ENCODE measurements at regions not wholly inside any gene's neighbourhood (a gene's known extent, or its start where the extent isn't known, plus 50 kb on each side); places are given as distances from the start of the nearest gene placed in this dataset.

- TF ChIP-seq, protein P1, sequence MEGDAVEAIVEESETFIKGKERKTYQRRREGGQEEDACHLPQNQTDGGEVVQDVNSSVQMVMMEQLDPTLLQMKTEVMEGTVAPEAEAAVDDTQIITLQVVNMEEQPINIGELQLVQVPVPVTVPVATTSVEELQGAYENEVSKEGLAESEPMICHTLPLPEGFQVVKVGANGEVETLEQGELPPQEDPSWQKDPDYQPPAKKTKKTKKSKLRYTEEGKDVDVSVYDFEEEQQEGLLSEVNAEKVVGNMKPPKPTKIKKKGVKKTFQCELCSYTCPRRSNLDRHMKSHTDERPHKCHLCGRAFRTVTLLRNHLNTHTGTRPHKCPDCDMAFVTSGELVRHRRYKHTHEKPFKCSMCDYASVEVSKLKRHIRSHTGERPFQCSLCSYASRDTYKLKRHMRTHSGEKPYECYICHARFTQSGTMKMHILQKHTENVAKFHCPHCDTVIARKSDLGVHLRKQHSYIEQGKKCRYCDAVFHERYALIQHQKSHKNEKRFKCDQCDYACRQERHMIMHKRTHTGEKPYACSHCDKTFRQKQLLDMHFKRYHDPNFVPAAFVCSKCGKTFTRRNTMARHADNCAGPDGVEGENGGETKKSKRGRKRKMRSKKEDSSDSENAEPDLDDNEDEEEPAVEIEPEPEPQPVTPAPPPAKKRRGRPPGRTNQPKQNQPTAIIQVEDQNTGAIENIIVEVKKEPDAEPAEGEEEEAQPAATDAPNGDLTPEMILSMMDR (conservative IDR thresholded peaks at IDR 0.05; ENCODE audit: low read depth in 2 of 2), result no peak
- TF ChIP-seq STAT1 (IDR thresholded peaks at IDR 0.05; ENCODE audit: unreplicated experiment) (no peak), CREB1 (CRISPR knock-in tag; IDR thresholded peaks at IDR 0.05; ENCODE audit: low read depth) (no peak), ZNF331 (CRISPR knock-in tag; IDR thresholded peaks at IDR 0.05; ENCODE audit: low read depth) (no peak), JUNB (IDR thresholded peaks at IDR 0.05; ENCODE audit: unreplicated experiment) (no peak), EZH2 (IDR thresholded peaks at IDR 0.05; ENCODE audit: low read depth, unreplicated experiment) (no peak)
- TF ChIP-seq, protein P2, sequence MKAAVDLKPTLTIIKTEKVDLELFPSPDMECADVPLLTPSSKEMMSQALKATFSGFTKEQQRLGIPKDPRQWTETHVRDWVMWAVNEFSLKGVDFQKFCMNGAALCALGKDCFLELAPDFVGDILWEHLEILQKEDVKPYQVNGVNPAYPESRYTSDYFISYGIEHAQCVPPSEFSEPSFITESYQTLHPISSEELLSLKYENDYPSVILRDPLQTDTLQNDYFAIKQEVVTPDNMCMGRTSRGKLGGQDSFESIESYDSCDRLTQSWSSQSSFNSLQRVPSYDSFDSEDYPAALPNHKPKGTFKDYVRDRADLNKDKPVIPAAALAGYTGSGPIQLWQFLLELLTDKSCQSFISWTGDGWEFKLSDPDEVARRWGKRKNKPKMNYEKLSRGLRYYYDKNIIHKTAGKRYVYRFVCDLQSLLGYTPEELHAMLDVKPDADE (IDR thresholded peaks at IDR 0.05), result no peak
These were observed 315.0 kb downstream of the PLA2G4A start (continued) for GRCh38 chr1:187143783-187144182.

DNA sequence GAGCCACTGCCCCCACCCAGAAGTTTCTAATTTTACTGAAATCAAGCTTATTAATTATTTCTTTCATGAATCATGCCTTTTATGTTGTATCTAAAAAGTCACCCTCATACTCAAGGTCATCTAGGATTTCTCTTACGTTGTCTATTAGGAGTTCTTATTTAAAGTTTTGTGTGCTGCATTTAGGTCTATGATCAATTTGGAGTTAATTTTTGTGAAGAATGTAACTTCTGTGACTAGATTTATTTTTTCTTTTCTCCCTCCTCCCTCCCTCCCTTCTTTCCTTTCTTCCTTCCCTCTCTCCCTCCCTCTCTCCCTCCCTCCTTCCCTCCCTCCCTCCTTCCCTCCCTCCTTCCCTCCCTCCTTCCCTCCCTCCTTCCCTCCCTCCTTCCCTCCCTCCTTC is 317.6 kb downstream of the PLA2G4A start:
- Histone ChIP-seq H4K20me1 (replicated peaks; ENCODE audit: insufficient read depth) (no peaks in the 10 kb centered on the region), H3K27me3 (ENCODE audit: insufficient read depth) (no peaks in the 10 kb centered on the region), H3K4me3 (no peak overlapping the region), H3K9me2 (ENCODE audit: insufficient read depth) (no peaks in the 10 kb centered on the region), H3F3A (replicated peaks; ENCODE audit: low read depth) (no peaks in the 10 kb centered on the region), H3K36me3 (ENCODE audit: insufficient read depth) (no peaks in the 10 kb centered on the region), H3K79me2 (replicated peaks; ENCODE audit: insufficient read depth) (no peaks in the 10 kb centered on the region), H2AFZ (no peak overlapping the region), H3K4me2 (no peak overlapping the region), H3K27ac (ENCODE audit: low read depth) (no peak overlapping the region), H3K4me1 (ENCODE audit: insufficient read depth) (no peaks in the 10 kb centered on the region)
- ATAC-seq, result no peak
- peaks cover 4% of the 10 kb centered on the region for H3K9me3 Mint-ChIP-seq
- H3K4me3 Mint-ChIP-seq, result no peak overlapping the region
- H3K27me3 Mint-ChIP-seq (ENCODE audit: insufficient read depth, low read depth, poor library complexity), result peaks cover 3% of the 10 kb centered on the region
- TF ChIP-seq, protein P3, sequence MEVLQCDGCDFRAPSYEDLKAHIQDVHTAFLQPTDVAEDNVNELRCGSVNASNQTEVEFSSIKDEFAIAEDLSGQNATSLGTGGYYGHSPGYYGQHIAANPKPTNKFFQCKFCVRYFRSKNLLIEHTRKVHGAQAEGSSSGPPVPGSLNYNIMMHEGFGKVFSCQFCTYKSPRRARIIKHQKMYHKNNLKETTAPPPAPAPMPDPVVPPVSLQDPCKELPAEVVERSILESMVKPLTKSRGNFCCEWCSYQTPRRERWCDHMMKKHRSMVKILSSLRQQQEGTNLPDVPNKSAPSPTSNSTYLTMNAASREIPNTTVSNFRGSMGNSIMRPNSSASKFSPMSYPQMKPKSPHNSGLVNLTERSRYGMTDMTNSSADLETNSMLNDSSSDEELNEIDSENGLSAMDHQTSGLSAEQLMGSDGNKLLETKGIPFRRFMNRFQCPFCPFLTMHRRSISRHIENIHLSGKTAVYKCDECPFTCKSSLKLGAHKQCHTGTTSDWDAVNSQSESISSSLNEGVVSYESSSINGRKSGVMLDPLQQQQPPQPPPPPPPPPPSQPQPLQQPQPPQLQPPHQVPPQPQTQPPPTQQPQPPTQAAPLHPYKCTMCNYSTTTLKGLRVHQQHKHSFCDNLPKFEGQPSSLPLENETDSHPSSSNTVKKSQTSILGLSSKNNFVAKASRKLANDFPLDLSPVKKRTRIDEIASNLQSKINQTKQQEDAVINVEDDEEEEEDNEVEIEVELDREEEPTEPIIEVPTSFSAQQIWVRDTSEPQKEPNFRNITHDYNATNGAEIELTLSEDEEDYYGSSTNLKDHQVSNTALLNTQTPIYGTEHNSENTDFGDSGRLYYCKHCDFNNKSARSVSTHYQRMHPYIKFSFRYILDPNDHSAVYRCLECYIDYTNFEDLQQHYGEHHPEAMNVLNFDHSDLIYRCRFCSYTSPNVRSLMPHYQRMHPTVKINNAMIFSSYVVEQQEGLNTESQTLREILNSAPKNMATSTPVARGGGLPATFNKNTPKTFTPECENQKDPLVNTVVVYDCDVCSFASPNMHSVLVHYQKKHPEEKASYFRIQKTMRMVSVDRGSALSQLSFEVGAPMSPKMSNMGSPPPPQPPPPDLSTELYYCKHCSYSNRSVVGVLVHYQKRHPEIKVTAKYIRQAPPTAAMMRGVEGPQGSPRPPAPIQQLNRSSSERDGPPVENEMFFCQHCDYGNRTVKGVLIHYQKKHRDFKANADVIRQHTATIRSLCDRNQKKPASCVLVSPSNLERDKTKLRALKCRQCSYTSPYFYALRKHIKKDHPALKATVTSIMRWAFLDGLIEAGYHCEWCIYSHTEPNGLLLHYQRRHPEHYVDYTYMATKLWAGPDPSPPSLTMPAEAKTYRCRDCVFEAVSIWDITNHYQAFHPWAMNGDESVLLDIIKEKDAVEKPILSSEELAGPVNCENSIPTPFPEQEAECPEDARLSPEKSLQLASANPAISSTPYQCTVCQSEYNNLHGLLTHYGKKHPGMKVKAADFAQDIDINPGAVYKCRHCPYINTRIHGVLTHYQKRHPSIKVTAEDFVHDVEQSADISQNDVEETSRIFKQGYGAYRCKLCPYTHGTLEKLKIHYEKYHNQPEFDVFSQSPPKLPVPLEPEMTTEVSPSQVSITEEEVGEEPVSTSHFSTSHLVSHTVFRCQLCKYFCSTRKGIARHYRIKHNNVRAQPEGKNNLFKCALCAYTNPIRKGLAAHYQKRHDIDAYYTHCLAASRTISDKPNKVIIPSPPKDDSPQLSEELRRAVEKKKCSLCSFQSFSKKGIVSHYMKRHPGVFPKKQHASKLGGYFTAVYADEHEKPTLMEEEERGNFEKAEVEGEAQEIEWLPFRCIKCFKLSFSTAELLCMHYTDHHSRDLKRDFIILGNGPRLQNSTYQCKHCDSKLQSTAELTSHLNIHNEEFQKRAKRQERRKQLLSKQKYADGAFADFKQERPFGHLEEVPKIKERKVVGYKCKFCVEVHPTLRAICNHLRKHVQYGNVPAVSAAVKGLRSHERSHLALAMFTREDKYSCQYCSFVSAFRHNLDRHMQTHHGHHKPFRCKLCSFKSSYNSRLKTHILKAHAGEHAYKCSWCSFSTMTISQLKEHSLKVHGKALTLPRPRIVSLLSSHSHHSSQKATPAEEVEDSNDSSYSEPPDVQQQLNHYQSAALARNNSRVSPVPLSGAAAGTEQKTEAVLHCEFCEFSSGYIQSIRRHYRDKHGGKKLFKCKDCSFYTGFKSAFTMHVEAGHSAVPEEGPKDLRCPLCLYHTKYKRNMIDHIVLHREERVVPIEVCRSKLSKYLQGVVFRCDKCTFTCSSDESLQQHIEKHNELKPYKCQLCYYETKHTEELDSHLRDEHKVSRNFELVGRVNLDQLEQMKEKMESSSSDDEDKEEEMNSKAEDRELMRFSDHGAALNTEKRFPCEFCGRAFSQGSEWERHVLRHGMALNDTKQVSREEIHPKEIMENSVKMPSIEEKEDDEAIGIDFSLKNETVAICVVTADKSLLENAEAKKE (CRISPR knock-in tag; IDR thresholded peaks at IDR 0.05), result no peak
- TF ChIP-seq JUNB (IDR thresholded peaks at IDR 0.05; ENCODE audit: unreplicated experiment) (no peak), EZH2phosphoT487 (IDR thresholded peaks at IDR 0.05; ENCODE audit: unreplicated experiment) (no peak)
- TF ChIP-seq, protein P1 (conservative IDR thresholded peaks at IDR 0.05; ENCODE audit: low read depth in 2 of 2), result no peak
- no peak for DNase-seq (ENCODE audit: low spot score)
- H3K27ac Mint-ChIP-seq, result no peak overlapping the region
- no peaks in the 10 kb centered on the region for H3K4me1 Mint-ChIP-seq
- no peaks in the 10 kb centered on the region for H3K36me3 Mint-ChIP-seq (ENCODE audit: low read depth)

Data from GM23338 (cell line).